Endothelial cell of umbilical vein (primary cell): ENCODE measurements at regions not wholly inside any gene's neighbourhood (a gene's known extent, or its start where the extent isn't known, plus 50 kb on each side); places are given as distances from the start of the nearest gene placed in this dataset.

Experiments
- BruUV-seq: library from RNA; stranded (reverse); fragments of 400-500 nt; replicated peaks from 2 replicates; lab custom pipeline; 2021; lab: Mats Ljungman, UMichigan
- CTCF ChIA-PET: fragments of 300-600, 350-600 bp; sonication (Branson Sonifier 250); formaldehyde crosslinking; loops from one replicate; lab custom pipeline; 2021; ENCODE audit warnings: antibody characterized with exemption, inconsistent platforms; lab: Charles Lee
- POLR2A ChIA-PET: fragments of 300-600, 350-600 bp; sonication (Branson Sonifier 250); formaldehyde crosslinking; loops from one replicate; lab custom pipeline; 2021; ENCODE audit warnings: antibody characterized with exemption, inconsistent platforms; lab: Charles Lee
- DNase-seq: peaks from one replicate; pipeline ENCODE4 v3.0.0-alpha.2; 2011; ENCODE audit warnings: low read depth, low spot score
- FAIRE-seq: peaks from 2 replicates; lab custom pipeline; 2011; peaks lifted over from hg19 to GRCh38; lab: Jason Lieb, UNC
- H2AFZ ChIP-seq: 2 replicates; pipeline ENCODE4 v1.6.0; 2012; ENCODE audit warnings: low read depth, low read length, control low read depth, inconsistent platforms
- H3K27ac ChIP-seq: 2 replicates; pipeline ENCODE4 v1.5.1; 2011; ENCODE audit warnings: low read depth, mild to moderate bottlenecking, control low read depth, low read length, moderate library complexity; ENCODE audit not compliant: insufficient read depth
- H3K27me3 ChIP-seq, 2 experiments: 2 replicates each; pipeline versions ENCODE4 v1.6.0 to v1.6.1; 2011; ENCODE audit warnings: low read length in 2 of 2, mixed read lengths in 1 of 2; ENCODE audit not compliant: control insufficient read depth in 2 of 2, insufficient read depth in 2 of 2
- H3K36me3 ChIP-seq, 2 experiments: 2 replicates in 1 of 2; 3 replicates in 1 of 2; pipeline ENCODE4 v1.5.1; 2011; ENCODE audit warnings: low read length in 2 of 2, mild to moderate bottlenecking in 1 of 2, moderate library complexity in 1 of 2; ENCODE audit not compliant: control insufficient read depth in 2 of 2, insufficient read depth in 2 of 2; ENCODE audit errors: extremely low read depth in 1 of 2
- H3K4me1 ChIP-seq: 3 replicates; pipeline ENCODE4 v1.5.1; 2011; ENCODE audit warnings: mild to moderate bottlenecking, low read length; ENCODE audit not compliant: control insufficient read depth, insufficient read depth; ENCODE audit errors: extremely low read depth
- H3K4me2 ChIP-seq: 2 replicates; pipeline ENCODE4 v1.6.1; 2011; ENCODE audit warnings: low read length, control low read depth, mixed read lengths; ENCODE audit not compliant: insufficient read depth
- H3K4me3 ChIP-seq, 3 experiments: fragments of 200-600 bp in 1 of 3; sonication (generic), shearing (Covaris generic) in 1 of 3; replicated peaks in 1 of 3; 2 replicates each; pipeline ENCODE4 v1.5.1; 2011 to 2016; ENCODE audit warnings: control low read depth in 3 of 3, low read length in 3 of 3, mild to moderate bottlenecking in 2 of 3, inconsistent platforms in 1 of 3, low read depth in 1 of 3, moderate library complexity in 1 of 3; ENCODE audit not compliant: insufficient read depth in 1 of 3
- H3K79me2 ChIP-seq: 2 replicates; pipeline ENCODE4 v1.6.0; 2012; ENCODE audit warnings: low read length, inconsistent platforms; ENCODE audit not compliant: control insufficient read depth, insufficient read depth
- H3K9ac ChIP-seq: replicated peaks from 2 replicates; pipeline ENCODE3; 2011; ENCODE audit warnings: low read length, control low read depth; ENCODE audit not compliant: insufficient read depth; ENCODE audit errors: extremely low read depth
- H3K9me1 ChIP-seq: replicated peaks from 3 replicates; pipeline ENCODE4 v1.6.0; 2011; ENCODE audit warnings: mild to moderate bottlenecking, low read length; ENCODE audit not compliant: control insufficient read depth, insufficient read depth; ENCODE audit errors: extremely low read depth
- H3K9me3 ChIP-seq: replicated peaks from 2 replicates; pipeline ENCODE4 v1.5.1; 2012; ENCODE audit warnings: low read length, inconsistent platforms; ENCODE audit not compliant: control insufficient read depth, insufficient read depth
- H4K20me1 ChIP-seq: replicated peaks from 2 replicates; pipeline ENCODE3; 2011; ENCODE audit warnings: mild to moderate bottlenecking, low read length; ENCODE audit not compliant: control insufficient read depth, insufficient read depth; ENCODE audit errors: extremely low read depth
- EZH2 ChIP-seq: IDR thresholded peaks from 2 replicates; pipeline ENCODE4 v1.6.1; 2012; ENCODE audit warnings: borderline replicate concordance, low read depth, mild to moderate bottlenecking, moderate library complexity, low read length, inconsistent platforms; ENCODE audit not compliant: severe bottlenecking
- FOS ChIP-seq: IDR thresholded peaks from 2 replicates; pipeline ENCODE4 v1.6.1; 2011; ENCODE audit warnings: mild to moderate bottlenecking, low read length, moderate library complexity, borderline replicate concordance; ENCODE audit not compliant: insufficient read depth
- GATA2 ChIP-seq: IDR thresholded peaks from 2 replicates; pipeline ENCODE4 v1.7.0; 2011; ENCODE audit warnings: low read depth, mild to moderate bottlenecking, moderate library complexity, mixed read lengths, low read length; ENCODE audit not compliant: insufficient read length, insufficient read depth
- JUN ChIP-seq: IDR thresholded peaks from 2 replicates; pipeline ENCODE4 v1.6.1; 2011; ENCODE audit warnings: borderline replicate concordance, low read depth; ENCODE audit not compliant: insufficient read length, insufficient read depth
- MYC ChIP-seq: IDR thresholded peaks from one replicate; pipeline ENCODE4 v1.6.1; 2011; ENCODE audit warnings: mild to moderate bottlenecking, low read depth, low read length
- POLR2A ChIP-seq: IDR thresholded peaks from 2 replicates; pipeline ENCODE4 v1.6.1; 2012; ENCODE audit warnings: low read depth, mild to moderate bottlenecking, control low read depth, low read length
- POLR2AphosphoS5 ChIP-seq: IDR thresholded peaks from 2 replicates; pipeline ENCODE4 v1.6.1; 2012; ENCODE audit warnings: low read depth, mild to moderate bottlenecking, control low read depth, low read length, moderate library complexity; ENCODE audit not compliant: insufficient read depth
- dilution Hi-C: fragments of 300-500 bp; cut with MboI; formaldehyde crosslinking; loops from one replicate; pipeline ENCODE4 v1.15.0; 2019; ENCODE audit warnings: low sequenced_read_pairs; ENCODE audit not compliant: extremely low pct_ligation_motif_present
- intact Hi-C: fragments of 100-400 bp; cut with micrococcal nuclease; formaldehyde crosslinking; loops from one replicate; pipeline ENCODE4 v1.10.0; 2022
- TF ChIP-seq, protein P1 (sequence below), 2 donors: IDR thresholded peaks; 1 replicate in 1 of 2; 2 replicates in 1 of 2; pipeline ENCODE4 v1.5.1; 2011; ENCODE audit warnings: low read length in 2 of 2, mild to moderate bottlenecking in 2 of 2, moderate library complexity in 2 of 2, control low read depth in 1 of 2, inconsistent platforms in 1 of 2, low read depth in 1 of 2; ENCODE audit not compliant: insufficient read depth in 1 of 2; ENCODE audit errors: extremely low read depth in 1 of 2
- TF ChIP-seq, protein P2 (sequence below): IDR thresholded peaks from 2 replicates; pipeline ENCODE4 v1.6.1; 2011; ENCODE audit not compliant: insufficient read depth, insufficient read length

DNA sequence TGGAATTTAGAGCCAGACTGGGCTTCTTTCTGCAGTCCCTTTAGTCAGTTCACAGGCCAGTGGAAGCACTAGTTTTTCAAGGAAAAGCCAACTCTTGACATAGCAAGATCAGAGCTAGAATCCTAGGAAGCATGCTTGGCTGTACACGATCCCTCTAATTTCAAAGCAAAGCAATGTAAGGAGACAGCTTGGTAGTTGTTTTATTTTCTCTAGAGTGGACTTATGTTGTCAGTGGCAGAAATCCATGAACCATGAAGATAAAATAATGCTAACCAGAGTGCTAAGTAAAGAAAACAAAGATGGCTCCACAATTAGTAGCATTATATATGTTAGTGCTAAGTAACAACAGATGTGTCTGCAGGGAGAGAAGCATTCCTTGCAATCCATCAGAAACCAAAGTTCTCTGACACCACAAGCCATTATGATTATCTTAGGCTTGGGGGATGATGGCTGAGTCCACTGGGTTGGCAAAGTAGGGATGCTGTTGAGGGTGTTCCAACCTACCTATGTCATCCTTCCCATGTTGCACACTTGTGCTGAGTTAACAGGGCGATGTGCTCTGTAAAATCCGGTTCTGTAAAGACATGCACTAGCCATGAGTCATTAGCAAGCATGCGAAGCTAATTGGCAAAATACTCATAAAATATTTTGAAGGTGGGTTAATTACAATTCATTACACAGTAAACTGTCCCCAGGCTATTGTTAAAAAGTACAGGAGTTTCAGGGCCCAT lies 115.2 kb downstream of the BMP2 start:
- DNase-seq (no peak), FAIRE-seq (no peak)
- no peak for TF ChIP-seq JUN
- TF ChIP-seq, protein P1, sequence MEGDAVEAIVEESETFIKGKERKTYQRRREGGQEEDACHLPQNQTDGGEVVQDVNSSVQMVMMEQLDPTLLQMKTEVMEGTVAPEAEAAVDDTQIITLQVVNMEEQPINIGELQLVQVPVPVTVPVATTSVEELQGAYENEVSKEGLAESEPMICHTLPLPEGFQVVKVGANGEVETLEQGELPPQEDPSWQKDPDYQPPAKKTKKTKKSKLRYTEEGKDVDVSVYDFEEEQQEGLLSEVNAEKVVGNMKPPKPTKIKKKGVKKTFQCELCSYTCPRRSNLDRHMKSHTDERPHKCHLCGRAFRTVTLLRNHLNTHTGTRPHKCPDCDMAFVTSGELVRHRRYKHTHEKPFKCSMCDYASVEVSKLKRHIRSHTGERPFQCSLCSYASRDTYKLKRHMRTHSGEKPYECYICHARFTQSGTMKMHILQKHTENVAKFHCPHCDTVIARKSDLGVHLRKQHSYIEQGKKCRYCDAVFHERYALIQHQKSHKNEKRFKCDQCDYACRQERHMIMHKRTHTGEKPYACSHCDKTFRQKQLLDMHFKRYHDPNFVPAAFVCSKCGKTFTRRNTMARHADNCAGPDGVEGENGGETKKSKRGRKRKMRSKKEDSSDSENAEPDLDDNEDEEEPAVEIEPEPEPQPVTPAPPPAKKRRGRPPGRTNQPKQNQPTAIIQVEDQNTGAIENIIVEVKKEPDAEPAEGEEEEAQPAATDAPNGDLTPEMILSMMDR (IDR thresholded peaks at IDR 0.05; ENCODE audit: extremely low read depth in 1 of 2, insufficient read depth in 1 of 2, low read depth in 1 of 2, low read length in 2 of 2) = no peak
- TF ChIP-seq MYC = no peak
- TF ChIP-seq POLR2A = no peak
- no peak for TF ChIP-seq GATA2
- no peak for TF ChIP-seq EZH2
- TF ChIP-seq, protein P2, sequence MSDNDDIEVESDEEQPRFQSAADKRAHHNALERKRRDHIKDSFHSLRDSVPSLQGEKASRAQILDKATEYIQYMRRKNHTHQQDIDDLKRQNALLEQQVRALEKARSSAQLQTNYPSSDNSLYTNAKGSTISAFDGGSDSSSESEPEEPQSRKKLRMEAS = no peak
- no peak for TF ChIP-seq POLR2AphosphoS5
- TF ChIP-seq FOS = no peak
- Histone ChIP-seq H3K4me1 (no peaks in the 10 kb centered on the region), H3K9ac (no peak overlapping the region), H3K9me1 (no peaks in the 10 kb centered on the region), H3K36me3 (no peaks in the 10 kb centered on the region), H3K79me2 (no peaks in the 10 kb centered on the region), H3K27me3 (no peaks in the 10 kb centered on the region), H3K4me2 (no peak overlapping the region), H3K9me3 (no peaks in the 10 kb centered on the region), H2AFZ (no peak overlapping the region), H3K4me3 (no peak overlapping the region), H3K27ac (no peak overlapping the region), H4K20me1 (no peaks in the 10 kb centered on the region)
- POLR2A ChIA-PET = no interaction called here
- intact Hi-C loops = no loop called here
- CTCF ChIA-PET = no interaction called here
- BruUV-seq = no TSS peak
- dilution Hi-C loops = no loop called here
